Right ventricle myocardium inferior (tissue), 1 donor: ENCODE measurements at regions not wholly inside any gene's neighbourhood (a gene's known extent, or its start where the extent isn't known, plus 50 kb on each side); places are given as distances from the start of the nearest gene placed in this dataset.

Experiments used
- ATAC-seq: fragments of 200-7000 bp; cut with Tn5 transposase; one replicate; pipeline ENCODE4 v1.9.1; 2020; ENCODE audit warnings: mild to moderate bottlenecking, moderate library complexity
- DNase-seq: peaks from one replicate; pipeline ENCODE4 v3.0.0; 2021; ENCODE audit errors: missing footprints
- intact Hi-C: fragments of 100-400 bp; cut with DNase I; formaldehyde crosslinking; loops from one replicate; pipeline ENCODE4 v1.11.0; 2022
- donor health status: DM: no; HTN: yes; CAD: no; lungs with severe emphysema.

DNA sequence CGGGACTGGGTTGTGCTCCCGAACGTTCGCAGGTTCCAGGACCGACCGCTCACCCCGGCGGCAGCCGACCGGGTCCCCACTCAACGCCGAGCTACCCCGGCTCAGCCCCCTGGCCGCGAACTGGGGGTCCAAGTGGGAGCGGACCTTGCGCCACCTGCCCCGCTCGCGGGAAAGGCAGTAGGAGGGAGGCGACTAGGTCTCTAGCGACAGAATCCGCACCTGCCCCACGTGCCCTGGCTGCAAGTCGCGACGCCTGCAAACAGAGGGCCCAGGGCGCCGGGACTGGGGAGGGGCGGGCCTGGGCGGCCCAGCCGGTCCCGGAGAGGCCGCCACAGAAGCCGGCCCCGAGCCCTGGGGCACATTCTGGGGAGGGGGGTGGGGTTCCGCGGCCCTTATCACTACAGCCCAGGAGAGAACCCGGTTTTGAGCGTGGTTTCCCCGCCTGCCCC is 239.2 kb upstream of the CPNE8 start:
- peak; percentile 33 for ATAC-seq
- no peak for DNase-seq
- intact Hi-C loops, result no loop called here

DNA sequence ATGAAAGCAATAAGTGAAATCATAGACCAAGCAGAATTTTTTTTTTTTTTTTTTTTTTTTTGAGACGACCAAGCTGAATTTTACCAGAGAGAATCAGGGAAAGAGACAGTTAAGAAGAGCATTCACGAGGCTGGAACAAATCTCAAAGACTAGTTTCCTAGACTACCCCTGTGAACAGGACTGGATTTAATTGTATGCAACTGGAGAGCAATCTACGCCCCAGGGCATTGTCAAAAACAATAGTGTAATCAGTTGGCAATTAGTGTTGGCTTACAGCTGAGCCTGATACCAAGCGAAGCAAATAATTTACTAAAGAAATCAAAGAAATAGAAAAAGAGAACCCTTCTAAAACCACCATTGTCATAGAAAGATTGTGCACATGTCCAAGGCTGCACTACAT is 232.9 kb upstream of the CPNE8 start:
- DNase-seq (no peak), ATAC-seq (no peak)
- intact Hi-C loops, result no loop called here

GRCh38 chr12:39127401-39127800 is 222.0 kb upstream of the CPNE8 start:
- ATAC-seq (no peak), DNase-seq (no peak)
- intact Hi-C loops, result no loop called here

- intact Hi-C loops, result no loop called here
- no peak for ATAC-seq
- no peak for DNase-seq
Measured at GRCh38 chr12:39125566-39125965, 220.2 kb upstream of the CPNE8 start.

- DNase-seq, result no peak
- intact Hi-C loops, result no loop called here
- ATAC-seq, result no peak
Measured at GRCh38 chr12:39124768-39125167, 219.4 kb upstream of the CPNE8 start.

DNA sequence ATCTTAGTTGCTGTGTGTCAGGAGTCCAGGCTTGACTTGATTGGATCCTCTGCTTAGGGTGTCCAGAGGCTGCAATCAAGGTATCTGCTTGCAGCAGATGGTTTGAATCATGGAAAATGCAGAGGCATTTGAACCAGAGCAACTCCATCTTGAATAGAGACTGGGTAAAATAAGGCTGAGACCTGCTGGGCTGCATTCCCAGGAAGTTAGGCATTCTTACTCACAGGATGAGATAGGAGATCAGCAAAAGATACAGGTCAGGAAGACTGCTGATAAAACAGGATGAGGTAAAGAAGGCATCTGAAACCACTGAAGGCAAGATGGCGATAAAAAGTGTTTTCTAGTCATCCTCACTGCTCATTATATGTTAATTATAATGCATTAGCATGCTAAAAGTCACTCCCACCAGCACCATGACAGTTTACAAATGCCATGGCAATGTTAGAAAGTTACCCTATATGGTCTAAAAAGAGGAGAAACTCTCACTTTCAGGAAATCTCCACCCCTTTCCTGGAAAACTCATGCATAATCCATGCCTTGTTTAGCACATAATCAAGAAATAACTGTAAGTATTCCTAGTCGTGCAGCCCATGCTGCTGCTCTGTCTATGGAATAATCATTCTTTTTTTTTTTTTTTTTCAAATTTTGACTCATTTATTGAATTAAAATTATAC is 218.3 kb upstream of the CPNE8 start:
- DNase-seq (no peak), ATAC-seq (no peak)
- intact Hi-C loops, result no loop called here

- DNase-seq (no peak), ATAC-seq (no peak)
- intact Hi-C loops, result no loop called here
Measured at GRCh38 chr12:39122562-39123204, 217.3 kb upstream of the CPNE8 start.

DNA sequence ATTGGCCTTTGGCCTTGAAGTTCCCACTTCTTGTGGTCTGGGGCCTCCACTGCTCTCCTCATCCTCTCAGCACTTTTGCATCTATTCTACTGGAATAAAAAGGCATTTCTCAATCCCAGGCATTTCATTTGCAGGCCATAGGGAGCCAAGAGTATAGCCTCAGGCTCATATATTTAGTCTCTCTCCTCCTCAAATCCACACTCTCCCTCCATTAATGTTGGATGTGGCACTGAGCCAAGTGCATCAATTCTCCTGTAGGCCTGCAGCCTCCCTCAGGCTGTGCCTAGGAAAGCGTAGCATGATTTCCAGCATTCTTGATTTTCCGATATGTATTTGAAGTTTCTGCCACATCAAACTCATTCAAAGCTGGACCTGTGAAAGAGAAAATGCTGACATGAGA is 211.5 kb upstream of the CPNE8 start:
- ATAC-seq (no peak), DNase-seq (no peak)
- intact Hi-C loops, result no loop called here

- ATAC-seq, result no peak
- no peak for DNase-seq
- intact Hi-C loops, result no loop called here
Measured at GRCh38 chr12:39112064-39112463, 206.7 kb upstream of the CPNE8 start.

- ATAC-seq (no peak), DNase-seq (no peak)
- intact Hi-C loops, result no loop called here
Measured at GRCh38 chr12:39105111-39105510, 199.7 kb upstream of the CPNE8 start.

- DNase-seq, result no peak
- intact Hi-C loops, result loop anchor here (1.0 to 5.0 kb wide), 2 partner anchors 182 to 196 kb away; partner anchors contain the start of gene CPNE8
- peak; percentile 87 for ATAC-seq
Measured at GRCh38 chr12:39103552-39104165, 198.3 kb upstream of the CPNE8 start.

DNA sequence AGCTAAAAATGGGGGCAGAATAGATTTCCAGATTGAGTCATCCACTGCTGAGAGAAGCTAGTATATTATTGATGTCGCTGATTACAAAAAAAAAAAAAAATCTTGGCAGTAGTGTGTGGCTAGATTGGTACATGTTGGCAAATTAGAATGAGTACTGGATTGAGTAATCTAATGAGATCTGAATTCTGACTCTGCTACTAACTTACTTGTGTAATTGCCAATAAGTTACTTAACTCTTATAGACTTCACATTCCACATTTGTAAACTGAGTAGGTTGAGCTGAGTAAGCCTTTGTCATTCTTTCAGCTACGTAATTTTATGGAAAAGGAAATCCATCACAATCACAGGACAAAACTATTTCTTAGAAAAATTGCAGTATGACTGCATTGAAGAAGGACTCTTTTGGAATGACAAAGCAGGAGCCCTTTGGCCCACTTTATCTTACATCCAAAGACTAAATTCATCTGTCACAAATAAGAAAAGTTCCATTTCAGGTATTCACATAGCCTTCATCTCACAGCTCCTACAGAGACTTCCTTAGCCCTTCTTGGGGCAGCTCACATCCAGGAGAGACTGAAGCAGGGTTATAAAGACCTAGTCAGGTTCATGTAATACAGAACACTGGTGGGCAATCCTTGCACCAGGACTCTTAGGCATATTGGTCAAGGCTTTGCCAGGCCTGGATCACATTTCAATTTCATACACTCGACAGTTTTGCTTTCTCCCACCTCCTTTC is 197.3 kb upstream of the CPNE8 start:
- intact Hi-C loops, result loop anchor here (5.0 kb wide), 1 partner anchor 195 kb away; the partner anchor contains the start of gene CPNE8
- ATAC-seq (no peak), DNase-seq (no peak)

DNA sequence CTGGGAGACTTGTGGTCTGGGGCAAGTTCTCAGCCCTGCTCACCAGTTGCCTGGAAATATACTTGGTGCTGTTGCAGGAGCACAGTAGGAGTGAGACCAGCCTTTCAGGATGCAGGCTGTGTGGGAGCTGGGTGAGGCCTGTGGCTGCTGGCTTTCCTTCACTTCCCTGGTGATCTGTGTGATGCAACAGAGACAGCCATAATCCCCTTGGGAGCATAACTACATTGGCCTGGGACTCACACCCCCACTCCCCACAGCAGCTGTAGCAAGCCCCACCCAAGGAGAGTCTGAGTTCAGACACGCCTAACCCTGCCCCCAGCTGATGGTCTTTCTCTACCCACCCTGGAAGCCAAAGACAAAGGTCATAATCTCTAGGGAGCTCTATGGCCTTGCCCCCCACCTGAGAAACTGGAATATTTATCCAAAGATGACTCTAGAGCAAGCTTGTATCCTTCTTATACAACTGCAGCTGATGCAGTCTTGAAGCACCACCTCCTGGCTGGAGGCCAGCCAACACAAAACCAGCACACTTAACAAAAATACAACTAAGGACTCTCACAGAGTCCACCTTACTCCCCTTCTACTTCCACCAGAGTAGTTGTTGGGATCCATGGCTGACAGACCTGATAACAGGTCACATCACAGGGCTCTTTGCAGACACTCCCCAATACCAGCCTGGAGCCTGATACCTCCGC is 190.4 kb upstream of the CPNE8 start:
- DNase-seq (no peak), ATAC-seq (no peak)
- intact Hi-C loops, result no loop called here

- DNase-seq, result no peak
- intact Hi-C loops, result no loop called here
- ATAC-seq, result no peak
Measured at GRCh38 chr12:39081910-39082309, 176.5 kb upstream of the CPNE8 start.

- ATAC-seq (no peak), DNase-seq (no peak)
- intact Hi-C loops, result no loop called here
Measured at GRCh38 chr12:39077226-39077625, 171.8 kb upstream of the CPNE8 start.

DNA sequence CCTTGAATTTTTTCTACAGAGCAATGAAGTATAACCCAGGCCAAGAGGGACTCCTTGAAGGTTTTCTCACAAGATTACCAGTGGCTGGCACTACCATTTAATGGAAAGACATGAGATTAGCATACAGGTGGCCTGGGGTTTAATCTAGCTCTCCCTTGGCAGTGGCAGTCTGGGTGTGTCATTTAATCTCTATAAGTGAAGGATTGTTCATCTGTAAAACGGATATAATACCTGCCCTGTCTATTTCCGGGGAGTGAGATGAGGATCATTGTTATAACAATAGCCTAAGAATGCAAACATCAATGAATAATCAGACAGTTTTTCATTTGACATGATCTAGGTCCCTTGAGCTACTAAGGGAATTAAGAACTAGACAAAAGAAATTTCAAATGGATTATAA is 168.7 kb upstream of the CPNE8 start:
- ATAC-seq (no peak), DNase-seq (no peak)
- intact Hi-C loops, result no loop called here

DNA sequence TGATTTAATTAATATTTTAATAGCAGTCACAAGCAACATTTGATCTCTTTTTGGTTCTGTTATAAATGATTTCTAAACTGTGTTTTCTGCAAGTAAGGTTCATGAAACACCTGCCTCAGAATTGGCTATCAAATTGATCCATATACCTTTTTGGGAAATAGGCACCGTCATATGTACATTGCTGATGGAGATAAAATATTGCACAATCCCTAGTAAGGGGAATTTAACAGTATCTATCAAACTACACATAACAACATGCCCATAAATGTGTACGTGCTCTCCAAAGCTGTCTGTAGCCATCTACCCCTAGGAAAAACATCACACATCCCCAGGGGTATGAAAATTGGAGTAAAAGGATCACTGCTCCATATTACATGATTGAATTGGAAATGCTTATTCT is 167.3 kb upstream of the CPNE8 start:
- intact Hi-C loops, result no loop called here
- ATAC-seq, result no peak
- DNase-seq, result no peak

- intact Hi-C loops, result no loop called here
- DNase-seq (no peak), ATAC-seq (no peak)
Measured at GRCh38 chr12:39071611-39072010, 166.2 kb upstream of the CPNE8 start.

DNA sequence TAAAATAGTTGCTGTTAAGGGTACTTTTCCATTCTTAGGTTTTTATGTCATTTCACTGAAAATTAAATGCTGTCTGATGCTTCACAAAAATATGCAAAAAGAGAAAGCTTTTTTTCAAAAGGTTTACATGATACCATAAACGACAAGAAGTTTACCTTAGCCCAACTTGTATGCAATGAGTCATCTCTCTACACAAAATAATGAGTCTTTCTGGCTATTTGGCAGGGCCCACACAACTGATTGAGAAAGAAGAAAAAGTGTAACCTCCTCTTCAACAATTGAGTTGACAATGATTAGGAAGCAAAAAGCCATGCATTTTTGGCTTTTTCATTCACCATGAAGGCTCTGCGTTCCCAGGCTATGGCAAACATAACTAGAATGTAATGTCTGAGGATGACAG is 165.4 kb upstream of the CPNE8 start:
- intact Hi-C loops, result no loop called here
- ATAC-seq, result no peak
- DNase-seq, result no peak
